Panc1 (cell line): ENCODE measurements at regions not wholly inside any gene's neighbourhood (a gene's known extent, or its start where the extent isn't known, plus 50 kb on each side); places are given as distances from the start of the nearest gene placed in this dataset.

Experiments
- ATAC-seq: fragments of 200-7000 bp; cut with Tn5 transposase; 2 replicates; pipeline ENCODE4 v1.9.1; 2020; ENCODE audit warnings: mild to moderate bottlenecking, moderate library complexity
- BruUV-seq: library from RNA; stranded (reverse); fragments of 400-500 nt; replicated peaks from 2 replicates; lab custom pipeline; 2021; lab: Mats Ljungman, UMichigan
- CTCF ChIA-PET: fragments of 300-600 bp; sonication (Branson Sonifier 250); formaldehyde crosslinking; loops from one replicate; lab custom pipeline; 2022; ENCODE audit warnings: antibody characterized with exemption; lab: Charles Lee
- POLR2A ChIA-PET: fragments of 300-600 bp; sonication (Branson Sonifier 250); formaldehyde crosslinking; loops from one replicate; lab custom pipeline; 2022; ENCODE audit warnings: antibody characterized with exemption; lab: Charles Lee
- DNase-seq: peaks from one replicate; pipeline ENCODE4 v3.0.0-alpha.2; 2010; ENCODE audit warnings: low read depth, low spot score
- H3K27ac ChIP-seq: 2 replicates; pipeline ENCODE4 v1.5.1; 2011; ENCODE audit warnings: mild to moderate bottlenecking, low read length, inconsistent platforms
- H3K27me3 ChIP-seq: fragments of 200-500 bp; sonication (Bioruptor generic); 2 replicates; pipeline ENCODE4 v1.6.0; 2014; ENCODE audit warnings: low read length, inconsistent platforms; ENCODE audit not compliant: control insufficient read depth, insufficient read depth
- H3K36me3 ChIP-seq: fragments of 200-500 bp; sonication (Bioruptor generic); 2 replicates; pipeline ENCODE4 v1.5.1; 2014; ENCODE audit warnings: inconsistent platforms, mild to moderate bottlenecking, low read length, moderate library complexity; ENCODE audit not compliant: control insufficient read depth, insufficient read depth
- H3K4me1 ChIP-seq: 2 replicates; pipeline ENCODE4 v1.5.1; 2011; ENCODE audit warnings: inconsistent platforms, mild to moderate bottlenecking, low read length, moderate library complexity; ENCODE audit not compliant: control insufficient read depth, insufficient read depth
- H3K4me3 ChIP-seq, 2 experiments: 2 replicates each; pipeline ENCODE4 v1.5.1; 2011 to 2012; ENCODE audit warnings: low read depth in 2 of 2, low read length in 2 of 2, mild to moderate bottlenecking in 2 of 2, inconsistent platforms in 1 of 2, moderate library complexity in 1 of 2
- H3K9me3 ChIP-seq: fragments of 200-500 bp; sonication (Bioruptor generic); 2 replicates; pipeline ENCODE4 v1.5.1; 2014; ENCODE audit warnings: low read depth, mild to moderate bottlenecking, inconsistent platforms, low read length, moderate library complexity; ENCODE audit not compliant: control insufficient read depth, insufficient read depth
- POLR2AphosphoS5 ChIP-seq: IDR thresholded peaks from 2 replicates; pipeline ENCODE4 v1.6.1; 2012; ENCODE audit warnings: mild to moderate bottlenecking, low read depth, low read length, moderate library complexity
- SIN3A ChIP-seq: IDR thresholded peaks from 2 replicates; pipeline ENCODE4 v1.6.1; 2012; ENCODE audit warnings: low read depth, mild to moderate bottlenecking, low read length, moderate library complexity, borderline replicate concordance; ENCODE audit not compliant: insufficient read depth
- TCF7L2 ChIP-seq: IDR thresholded peaks from 2 replicates; pipeline ENCODE4 v1.6.1; 2011; ENCODE audit warnings: mild to moderate bottlenecking, low read depth, low read length, inconsistent platforms
- in situ Hi-C: cut with HindIII; loops from 2 replicates; pipeline ENCODE4 v1.10.0; 2016; ENCODE audit warnings: low sequenced_read_pairs, low pct_unique_long_range_greater_than_20kb
- intact Hi-C: fragments of 100-400 bp; cut with micrococcal nuclease; formaldehyde crosslinking; loops from one replicate; pipeline ENCODE4 v1.10.0; 2022; ENCODE audit not compliant: unreplicated experiment
- TF ChIP-seq, protein P1 (sequence below), 2 experiments: IDR thresholded peaks; 2 replicates each; pipeline ENCODE4 v1.6.1; 2011 to 2012; ENCODE audit warnings: low read depth in 2 of 2, control low read depth in 1 of 2, low read length in 1 of 2, mild to moderate bottlenecking in 1 of 2, moderate library complexity in 1 of 2; ENCODE audit not compliant: insufficient read depth in 1 of 2
- TF ChIP-seq, protein P2 (sequence below): fragments of 450-650 bp; IDR thresholded peaks from 2 replicates; pipeline ENCODE4 v1.5.1; 2017; ENCODE audit warnings: mild to moderate bottlenecking

DNA sequence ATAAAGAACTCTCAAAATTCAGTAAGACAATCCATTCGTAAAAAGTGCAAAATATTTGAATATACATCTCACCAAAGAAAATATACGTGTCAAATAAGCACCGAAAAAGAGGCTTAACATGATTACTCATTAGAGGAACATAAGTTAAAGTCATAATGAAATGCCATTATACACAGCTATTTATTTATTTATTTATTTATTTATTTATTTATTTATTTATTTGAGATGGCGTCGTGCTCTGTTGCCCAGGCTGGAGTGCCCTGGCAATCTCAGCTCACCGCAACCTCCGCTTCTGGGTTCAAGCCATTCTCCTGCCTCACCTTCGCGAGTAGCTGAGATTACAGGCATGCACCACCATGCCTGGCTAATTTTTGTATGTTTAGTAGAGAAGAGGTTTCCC lies 203.6 kb upstream of the UBASH3B start:
- no peak for DNase-seq
- ChIA-PET CTCF (no interaction called here), POLR2A (interaction anchor here (0.5 kb wide), 1 partner anchor 346 kb away, joined by 5 read pairs; no protein-coding TSS in a partner anchor)
- no peak overlapping the region for H3K27ac ChIP-seq
- H3K36me3 ChIP-seq = no peaks in the 10 kb centered on the region
- ATAC-seq = no peak
- in situ Hi-C loops = no loop called here
- intact Hi-C loops = no loop called here
- no peak for TF ChIP-seq SIN3A
- no peak for TF ChIP-seq TCF7L2
- TF ChIP-seq, protein P1, sequence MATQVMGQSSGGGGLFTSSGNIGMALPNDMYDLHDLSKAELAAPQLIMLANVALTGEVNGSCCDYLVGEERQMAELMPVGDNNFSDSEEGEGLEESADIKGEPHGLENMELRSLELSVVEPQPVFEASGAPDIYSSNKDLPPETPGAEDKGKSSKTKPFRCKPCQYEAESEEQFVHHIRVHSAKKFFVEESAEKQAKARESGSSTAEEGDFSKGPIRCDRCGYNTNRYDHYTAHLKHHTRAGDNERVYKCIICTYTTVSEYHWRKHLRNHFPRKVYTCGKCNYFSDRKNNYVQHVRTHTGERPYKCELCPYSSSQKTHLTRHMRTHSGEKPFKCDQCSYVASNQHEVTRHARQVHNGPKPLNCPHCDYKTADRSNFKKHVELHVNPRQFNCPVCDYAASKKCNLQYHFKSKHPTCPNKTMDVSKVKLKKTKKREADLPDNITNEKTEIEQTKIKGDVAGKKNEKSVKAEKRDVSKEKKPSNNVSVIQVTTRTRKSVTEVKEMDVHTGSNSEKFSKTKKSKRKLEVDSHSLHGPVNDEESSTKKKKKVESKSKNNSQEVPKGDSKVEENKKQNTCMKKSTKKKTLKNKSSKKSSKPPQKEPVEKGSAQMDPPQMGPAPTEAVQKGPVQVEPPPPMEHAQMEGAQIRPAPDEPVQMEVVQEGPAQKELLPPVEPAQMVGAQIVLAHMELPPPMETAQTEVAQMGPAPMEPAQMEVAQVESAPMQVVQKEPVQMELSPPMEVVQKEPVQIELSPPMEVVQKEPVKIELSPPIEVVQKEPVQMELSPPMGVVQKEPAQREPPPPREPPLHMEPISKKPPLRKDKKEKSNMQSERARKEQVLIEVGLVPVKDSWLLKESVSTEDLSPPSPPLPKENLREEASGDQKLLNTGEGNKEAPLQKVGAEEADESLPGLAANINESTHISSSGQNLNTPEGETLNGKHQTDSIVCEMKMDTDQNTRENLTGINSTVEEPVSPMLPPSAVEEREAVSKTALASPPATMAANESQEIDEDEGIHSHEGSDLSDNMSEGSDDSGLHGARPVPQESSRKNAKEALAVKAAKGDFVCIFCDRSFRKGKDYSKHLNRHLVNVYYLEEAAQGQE (IDR thresholded peaks at IDR 0.05; ENCODE audit: insufficient read depth in 1 of 2, low read depth in 2 of 2, low read length in 1 of 2) = no peak
- TF ChIP-seq, protein P2, sequence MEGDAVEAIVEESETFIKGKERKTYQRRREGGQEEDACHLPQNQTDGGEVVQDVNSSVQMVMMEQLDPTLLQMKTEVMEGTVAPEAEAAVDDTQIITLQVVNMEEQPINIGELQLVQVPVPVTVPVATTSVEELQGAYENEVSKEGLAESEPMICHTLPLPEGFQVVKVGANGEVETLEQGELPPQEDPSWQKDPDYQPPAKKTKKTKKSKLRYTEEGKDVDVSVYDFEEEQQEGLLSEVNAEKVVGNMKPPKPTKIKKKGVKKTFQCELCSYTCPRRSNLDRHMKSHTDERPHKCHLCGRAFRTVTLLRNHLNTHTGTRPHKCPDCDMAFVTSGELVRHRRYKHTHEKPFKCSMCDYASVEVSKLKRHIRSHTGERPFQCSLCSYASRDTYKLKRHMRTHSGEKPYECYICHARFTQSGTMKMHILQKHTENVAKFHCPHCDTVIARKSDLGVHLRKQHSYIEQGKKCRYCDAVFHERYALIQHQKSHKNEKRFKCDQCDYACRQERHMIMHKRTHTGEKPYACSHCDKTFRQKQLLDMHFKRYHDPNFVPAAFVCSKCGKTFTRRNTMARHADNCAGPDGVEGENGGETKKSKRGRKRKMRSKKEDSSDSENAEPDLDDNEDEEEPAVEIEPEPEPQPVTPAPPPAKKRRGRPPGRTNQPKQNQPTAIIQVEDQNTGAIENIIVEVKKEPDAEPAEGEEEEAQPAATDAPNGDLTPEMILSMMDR = no peak
- no peak for TF ChIP-seq POLR2AphosphoS5
- H3K4me1 ChIP-seq = no peaks in the 10 kb centered on the region
- H3K27me3 ChIP-seq = peaks cover 4% of the 10 kb centered on the region; the same call in 1 of the 2 replicates
- BruUV-seq = no TSS peak
- no peak overlapping the region for H3K4me3 ChIP-seq
- H3K9me3 ChIP-seq = no peaks in the 10 kb centered on the region

DNA sequence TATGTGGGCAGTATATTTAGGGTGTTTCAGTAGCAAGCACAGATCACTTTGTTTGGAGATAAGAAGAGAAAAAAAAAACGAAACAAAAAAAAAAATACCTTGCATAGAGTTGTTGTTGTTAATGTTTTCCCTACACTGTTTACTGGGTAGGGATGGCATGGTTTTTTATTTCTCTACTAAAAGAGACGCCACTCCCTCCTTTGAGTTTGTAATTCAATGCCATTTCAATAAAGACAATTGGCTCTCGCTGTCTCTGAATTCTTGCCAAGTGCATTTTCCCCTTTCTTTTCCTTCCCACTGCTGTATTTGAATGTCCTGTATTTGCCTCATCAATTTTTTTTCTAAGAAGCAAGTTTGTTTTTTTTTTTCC lies 213.9 kb upstream of the UBASH3B start:
- H3K36me3 ChIP-seq = no peaks in the 10 kb centered on the region
- no peak for ATAC-seq
- H3K4me1 ChIP-seq = peaks cover 9% of the 10 kb centered on the region; the same call in 1 of the 2 replicates
- H3K4me3 ChIP-seq = no peak overlapping the region
- TF ChIP-seq, protein P1 (IDR thresholded peaks at IDR 0.05; ENCODE audit: insufficient read depth in 1 of 2, low read depth in 2 of 2, low read length in 1 of 2) = no peak
- TF ChIP-seq SIN3A (no peak), TCF7L2 (no peak), POLR2AphosphoS5 (no peak)
- TF ChIP-seq, protein P2 = no peak
- peaks cover 35% of the 10 kb centered on the region for H3K27me3 ChIP-seq
- no peak overlapping the region for H3K27ac ChIP-seq
- POLR2A ChIA-PET = no interaction called here
- DNase-seq = no peak
- no peaks in the 10 kb centered on the region for H3K9me3 ChIP-seq
- in situ Hi-C loops = no loop called here
- CTCF ChIA-PET = no interaction called here
- intact Hi-C loops = no loop called here
- no TSS peak for BruUV-seq
